ENCODE measurements at regions not wholly inside any gene's neighbourhood (a gene's known extent, or its start where the extent isn't known, plus 50 kb on each side); places are given as distances from the start of the nearest gene placed in this dataset.

DNA sequence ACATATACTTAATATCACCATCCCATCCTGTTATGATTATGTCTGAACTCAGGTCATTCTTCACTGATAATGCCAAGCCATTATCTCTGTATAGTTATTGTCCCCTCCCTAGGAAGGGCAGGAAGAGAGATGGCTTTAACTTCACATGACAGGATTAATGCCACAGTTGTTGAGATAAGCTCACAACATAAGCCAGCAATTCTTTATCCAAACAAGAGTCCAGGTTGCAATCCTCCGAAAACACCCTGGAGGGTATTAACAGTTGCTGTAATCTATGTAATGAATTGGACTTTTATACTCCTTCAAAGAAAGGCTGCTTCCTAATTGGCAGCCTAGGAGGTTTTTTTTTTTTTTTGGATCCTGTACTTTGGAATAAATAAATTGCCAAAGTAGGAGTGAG, 779.4 kb downstream of the SEMA5A start:
- 77 to 90% methylated on average over 1 of the region's 1 CpG for WGBS, 2 donors
- DNase-seq, result no peak
- H3K27me3 ChIP-seq, result no peaks in the 10 kb centered on the region

DNA sequence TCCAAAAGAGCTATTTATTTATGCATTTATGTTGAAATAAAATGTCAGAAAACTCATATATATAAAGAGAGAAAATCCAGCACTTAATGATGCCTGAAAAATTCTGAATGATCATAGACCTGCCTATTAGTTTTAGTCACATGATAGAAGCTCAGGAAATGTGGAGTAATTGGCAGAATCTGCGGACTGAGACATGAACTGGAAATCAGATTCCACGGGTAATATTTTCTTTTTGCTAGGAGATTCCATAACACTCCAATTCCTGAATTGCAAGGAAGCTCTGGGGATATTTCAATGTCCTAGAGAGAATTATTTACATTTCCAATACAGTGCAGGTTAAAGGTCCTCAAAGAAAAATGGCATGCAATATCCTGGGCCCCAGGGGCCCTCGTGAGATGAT, 778.8 kb downstream of the SEMA5A start:
- intact Hi-C loops (cut with DNase I; ENCODE audit: low total_unique reads), result no loop called here

More for the DNA sequence above, 779.4 kb downstream of the SEMA5A start:
- Histone ChIP-seq H3K9me3 (no peaks in the 10 kb centered on the region), H3K4me3 (no peak overlapping the region), H3K27ac (no peak overlapping the region), H3K36me3 (ENCODE audit: low read depth, missing control alignments) (no peaks in the 10 kb centered on the region), H3K4me1 (no peaks in the 10 kb centered on the region)
- TF ChIP-seq POLR2A (IDR thresholded peaks at IDR 0.05), result no peak
- TF ChIP-seq, protein P1, sequence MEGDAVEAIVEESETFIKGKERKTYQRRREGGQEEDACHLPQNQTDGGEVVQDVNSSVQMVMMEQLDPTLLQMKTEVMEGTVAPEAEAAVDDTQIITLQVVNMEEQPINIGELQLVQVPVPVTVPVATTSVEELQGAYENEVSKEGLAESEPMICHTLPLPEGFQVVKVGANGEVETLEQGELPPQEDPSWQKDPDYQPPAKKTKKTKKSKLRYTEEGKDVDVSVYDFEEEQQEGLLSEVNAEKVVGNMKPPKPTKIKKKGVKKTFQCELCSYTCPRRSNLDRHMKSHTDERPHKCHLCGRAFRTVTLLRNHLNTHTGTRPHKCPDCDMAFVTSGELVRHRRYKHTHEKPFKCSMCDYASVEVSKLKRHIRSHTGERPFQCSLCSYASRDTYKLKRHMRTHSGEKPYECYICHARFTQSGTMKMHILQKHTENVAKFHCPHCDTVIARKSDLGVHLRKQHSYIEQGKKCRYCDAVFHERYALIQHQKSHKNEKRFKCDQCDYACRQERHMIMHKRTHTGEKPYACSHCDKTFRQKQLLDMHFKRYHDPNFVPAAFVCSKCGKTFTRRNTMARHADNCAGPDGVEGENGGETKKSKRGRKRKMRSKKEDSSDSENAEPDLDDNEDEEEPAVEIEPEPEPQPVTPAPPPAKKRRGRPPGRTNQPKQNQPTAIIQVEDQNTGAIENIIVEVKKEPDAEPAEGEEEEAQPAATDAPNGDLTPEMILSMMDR (IDR thresholded peaks at IDR 0.05), result no peak
- intact Hi-C loops (cut with DNase I; ENCODE audit: low total_unique reads), result no loop called here

DNA sequence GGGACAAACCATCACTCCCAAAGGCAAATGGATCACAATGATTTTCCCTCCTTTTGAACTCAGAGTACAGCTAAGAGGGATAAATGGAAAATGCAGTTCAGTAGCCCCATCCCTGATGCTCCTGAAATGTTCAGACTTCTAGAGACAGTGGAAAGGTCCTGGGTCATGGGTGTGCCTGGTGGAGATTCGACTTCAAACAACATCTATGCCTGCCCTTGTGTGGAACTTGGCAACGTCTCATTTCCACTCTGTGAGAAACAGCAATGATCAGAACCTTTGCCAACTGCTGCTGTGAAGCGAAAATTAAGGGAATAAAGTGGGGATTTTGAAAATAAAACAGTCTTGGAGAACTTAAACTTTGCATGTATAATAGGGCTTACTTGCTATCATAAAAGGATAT, 778.1 kb downstream of the SEMA5A start:
- Histone ChIP-seq H3K36me3 (ENCODE audit: low read depth, missing control alignments) (no peaks in the 10 kb centered on the region), H3K4me1 (no peaks in the 10 kb centered on the region), H3K27me3 (no peaks in the 10 kb centered on the region), H3K9me3 (no peaks in the 10 kb centered on the region), H3K4me3 (no peak overlapping the region), H3K27ac (no peak overlapping the region)
- TF ChIP-seq, protein P1 (IDR thresholded peaks at IDR 0.05), result no peak
- no peak for TF ChIP-seq POLR2A (IDR thresholded peaks at IDR 0.05)
- no peak for DNase-seq
- intact Hi-C loops (cut with DNase I; ENCODE audit: low total_unique reads), result no loop called here
- 53 to 57% methylated on average over 3 of the region's 3 CpGs for WGBS, 2 donors

More for the DNA sequence above, 778.8 kb downstream of the SEMA5A start:
- no peak for DNase-seq
- WGBS, 2 donors, result 89 to 93% methylated on average over 3 of the region's 3 CpGs
- no peaks in the 10 kb centered on the region for H3K4me1 ChIP-seq
- no peak overlapping the region for H3K4me3 ChIP-seq
- no peaks in the 10 kb centered on the region for H3K9me3 ChIP-seq
- no peaks in the 10 kb centered on the region for H3K36me3 ChIP-seq (ENCODE audit: low read depth, missing control alignments)
- TF ChIP-seq, protein P1 (IDR thresholded peaks at IDR 0.05), result no peak
- TF ChIP-seq POLR2A (IDR thresholded peaks at IDR 0.05), result no peak
- H3K27me3 ChIP-seq, result no peaks in the 10 kb centered on the region
- H3K27ac ChIP-seq, result no peak overlapping the region

DNA sequence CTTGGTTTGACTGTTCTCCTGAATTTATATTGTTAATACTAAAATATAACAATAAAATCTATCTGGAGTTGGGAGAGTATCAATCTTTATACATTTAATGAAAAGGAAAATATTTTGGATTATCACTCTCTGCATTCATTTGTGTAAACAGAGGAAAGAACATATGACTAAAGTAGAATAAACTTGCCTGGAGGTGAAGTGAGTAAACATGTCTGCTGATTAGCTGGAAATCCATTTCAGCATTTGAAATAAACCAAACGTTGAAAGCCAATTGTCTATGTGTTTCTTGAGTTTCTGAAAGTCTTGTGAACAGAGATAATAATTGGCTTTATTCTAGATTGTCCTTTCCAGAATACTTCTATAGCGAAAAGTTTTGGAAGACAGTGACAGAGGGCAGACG, 776.2 kb downstream of the SEMA5A start:
- no peak overlapping the region for H3K27ac ChIP-seq
- no peaks in the 10 kb centered on the region for H3K27me3 ChIP-seq
- H3K36me3 ChIP-seq (ENCODE audit: low read depth, missing control alignments), result no peaks in the 10 kb centered on the region
- no peak for DNase-seq
- H3K9me3 ChIP-seq, result no peaks in the 10 kb centered on the region
- H3K4me1 ChIP-seq, result no peaks in the 10 kb centered on the region
- WGBS, 2 donors, result 66 to 80% methylated on average over 3 of the region's 3 CpGs
- no peak for TF ChIP-seq POLR2A (IDR thresholded peaks at IDR 0.05)
- TF ChIP-seq, protein P1 (IDR thresholded peaks at IDR 0.05), result no peak
- intact Hi-C loops (cut with DNase I; ENCODE audit: low total_unique reads), result no loop called here
- no peak overlapping the region for H3K4me3 ChIP-seq

DNA sequence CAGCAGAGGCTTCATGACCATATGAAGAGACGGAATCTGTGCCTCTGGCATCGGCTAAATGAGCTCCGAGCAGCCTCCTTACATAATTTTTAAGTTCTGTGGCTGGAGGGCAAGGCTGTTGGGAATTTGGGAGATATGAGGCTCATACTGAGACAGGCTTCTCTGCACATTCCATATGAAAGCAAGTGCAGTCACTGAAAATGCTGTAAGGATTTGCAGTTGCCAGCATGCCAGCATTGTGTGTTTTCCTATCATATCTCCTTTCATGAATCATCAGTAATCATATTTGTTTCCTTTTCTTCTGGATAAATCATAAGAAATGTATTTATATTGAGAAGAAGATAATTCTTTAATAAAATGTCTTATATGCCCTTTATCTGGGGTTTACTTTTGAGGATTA, 775.4 kb downstream of the SEMA5A start:
- no peak for DNase-seq
- intact Hi-C loops (cut with DNase I; ENCODE audit: low total_unique reads), result no loop called here
- TF ChIP-seq POLR2A (IDR thresholded peaks at IDR 0.05), result no peak
- TF ChIP-seq, protein P1 (IDR thresholded peaks at IDR 0.05), result no peak
- 67 to 86% methylated on average over 3 of the region's 3 CpGs for WGBS, 2 donors
- no peaks in the 10 kb centered on the region for H3K27me3 ChIP-seq
- no peaks in the 10 kb centered on the region for H3K4me1 ChIP-seq
- H3K36me3 ChIP-seq (ENCODE audit: low read depth, missing control alignments), result no peaks in the 10 kb centered on the region
- no peaks in the 10 kb centered on the region for H3K9me3 ChIP-seq
- no peak overlapping the region for H3K4me3 ChIP-seq
- H3K27ac ChIP-seq, result no peak overlapping the region
